MCF 10A (cell line): ENCODE measurements at regions not wholly inside any gene's neighbourhood (a gene's known extent, or its start where the extent isn't known, plus 50 kb on each side); places are given as distances from the start of the nearest gene placed in this dataset.

Experiments used
- BruUV-seq: library from RNA; stranded (reverse); fragments of 400-500 nt; replicated peaks from 2 replicates; lab custom pipeline; 2021; lab: Mats Ljungman, UMichigan
- CTCF ChIA-PET: fragments of 300-600 bp; sonication (Branson Sonifier 250); formaldehyde crosslinking; extraction: SDS; loops from one replicate; lab custom pipeline; 2021; ENCODE audit warnings: antibody characterized with exemption, inconsistent platforms; lab: Yijun Ruan, JAX
- POLR2A ChIA-PET: fragments of 300-600, 350-650 bp; sonication (Branson Sonifier 250); formaldehyde crosslinking; extraction: SDS; loops from one replicate; lab custom pipeline; 2020; ENCODE audit warnings: antibody characterized with exemption, inconsistent platforms; lab: Yijun Ruan, JAX
- DNase-seq: peaks from one replicate; pipeline ENCODE4 v3.0.0-alpha.2; 2018; ENCODE audit not compliant: unreplicated experiment
- H3K27ac Mint-ChIP-seq: one replicate; pipeline ENCODE4 v1.8.0; 2022; ENCODE audit warnings: mild to moderate bottlenecking, low read depth, mixed read lengths; ENCODE audit not compliant: unreplicated experiment
- H3K27me3 Mint-ChIP-seq: one replicate; pipeline ENCODE4 v1.8.0; 2022; ENCODE audit warnings: mixed read lengths; ENCODE audit not compliant: insufficient read depth, unreplicated experiment
- H3K36me3 Mint-ChIP-seq: one replicate; pipeline ENCODE4 v1.8.0; 2022; ENCODE audit warnings: mild to moderate bottlenecking, moderate library complexity, mixed read lengths; ENCODE audit not compliant: insufficient read depth, unreplicated experiment
- H3K4me1 Mint-ChIP-seq: one replicate; pipeline ENCODE4 v1.8.0; 2022; ENCODE audit warnings: mixed read lengths; ENCODE audit not compliant: insufficient read depth, unreplicated experiment
- H3K4me3 Mint-ChIP-seq: one replicate; pipeline ENCODE4 v1.8.0; 2022; ENCODE audit warnings: mild to moderate bottlenecking, moderate library complexity, mixed read lengths; ENCODE audit not compliant: unreplicated experiment
- H3K9me3 Mint-ChIP-seq: one replicate; pipeline ENCODE4 v1.8.0; 2022; ENCODE audit warnings: mixed read lengths; ENCODE audit not compliant: unreplicated experiment
- CTCF ChIP-seq: fragments of 200-600 bp; IDR thresholded peaks from one replicate; pipeline ENCODE4 v1.8.0; 2022; ENCODE audit warnings: antibody characterized with exemption, mild to moderate bottlenecking; ENCODE audit not compliant: unreplicated experiment
- intact Hi-C: fragments of 100-400 bp; cut with micrococcal nuclease; formaldehyde crosslinking; loops from 2 replicates; pipeline ENCODE4 v1.14.1; 2022

GRCh38 chr2:181185948-181186347, 205.5 kb downstream of the UBE2E3 start:
- H3K9me3 Mint-ChIP-seq = no peaks in the 10 kb centered on the region
- intact Hi-C loops = no loop called here

GRCh38 chr2:181188605-181189004, 208.2 kb downstream of the UBE2E3 start:
- Mint-ChIP-seq H3K9me3 (no peaks in the 10 kb centered on the region), H3K4me3 (no peak overlapping the region), H3K4me1 (no peaks in the 10 kb centered on the region), H3K36me3 (no peaks in the 10 kb centered on the region), H3K27me3 (no peaks in the 10 kb centered on the region), H3K27ac (no peak overlapping the region)
- CTCF ChIA-PET = no interaction called here
- intact Hi-C loops = no loop called here
- POLR2A ChIA-PET = no interaction called here
- no peak for TF ChIP-seq CTCF
- no peak for DNase-seq
- no TSS peak for BruUV-seq

More at GRCh38 chr2:181185948-181186347, 205.5 kb downstream of the UBE2E3 start:
- DNase-seq = no peak
- CTCF ChIA-PET = interaction anchor here (0.5 kb wide), 1 partner anchor 58 kb away, joined by 3 read pairs; no protein-coding TSS in a partner anchor
- H3K36me3 Mint-ChIP-seq = no peaks in the 10 kb centered on the region
- no TSS peak for BruUV-seq
- POLR2A ChIA-PET = interaction anchor here (0.6 kb wide), 1 partner anchor 1341 kb away, joined by 3 read pairs; no protein-coding TSS in a partner anchor
- no peak for TF ChIP-seq CTCF
- H3K27me3 Mint-ChIP-seq = no peaks in the 10 kb centered on the region
- H3K4me3 Mint-ChIP-seq = no peak overlapping the region
- H3K4me1 Mint-ChIP-seq = no peaks in the 10 kb centered on the region
- no peak overlapping the region for H3K27ac Mint-ChIP-seq

- DNase-seq = no peak
- intact Hi-C loops = no loop called here
- Mint-ChIP-seq H3K27ac (no peak overlapping the region), H3K36me3 (no peaks in the 10 kb centered on the region), H3K4me3 (no peak overlapping the region), H3K27me3 (no peaks in the 10 kb centered on the region), H3K9me3 (no peaks in the 10 kb centered on the region), H3K4me1 (no peaks in the 10 kb centered on the region)
- CTCF ChIA-PET = no interaction called here
- BruUV-seq = no TSS peak
- TF ChIP-seq CTCF = no peak
- POLR2A ChIA-PET = no interaction called here
These were observed 209.5 kb downstream of the UBE2E3 start for GRCh38 chr2:181189951-181190350.

GRCh38 chr2:181190711-181191110, 210.3 kb downstream of the UBE2E3 start:
- BruUV-seq = no TSS peak
- no peak overlapping the region for H3K27ac Mint-ChIP-seq
- H3K4me3 Mint-ChIP-seq = no peak overlapping the region
- no peak for TF ChIP-seq CTCF
- no peaks in the 10 kb centered on the region for H3K9me3 Mint-ChIP-seq
- no peak for DNase-seq
- H3K4me1 Mint-ChIP-seq = no peaks in the 10 kb centered on the region
- H3K36me3 Mint-ChIP-seq = no peaks in the 10 kb centered on the region
- intact Hi-C loops = no loop called here
- H3K27me3 Mint-ChIP-seq = no peaks in the 10 kb centered on the region
- ChIA-PET POLR2A (no interaction called here), CTCF (interaction anchor here (0.6 kb wide), 1 partner anchor 58 kb away, joined by 3 read pairs; no protein-coding TSS in a partner anchor)
